PC-9 (cell line): ENCODE measurements at regions not wholly inside any gene's neighbourhood (a gene's known extent, or its start where the extent isn't known, plus 50 kb on each side); places are given as distances from the start of the nearest gene placed in this dataset.

Source experiments
- BruUV-seq: library from RNA; stranded (reverse); fragments of 400-500 nt; replicated peaks from 2 replicates; lab custom pipeline; 2021; lab: Mats Ljungman, UMichigan
- CTCF ChIA-PET: fragments of 300-600 bp; sonication (Branson Sonifier 250); formaldehyde crosslinking; loops from one replicate; lab custom pipeline; 2022; ENCODE audit warnings: antibody characterized with exemption; lab: Charles Lee
- POLR2A ChIA-PET: fragments of 300-600 bp; sonication (Branson Sonifier 250); formaldehyde crosslinking; loops from one replicate; lab custom pipeline; 2022; ENCODE audit warnings: antibody characterized with exemption; ENCODE audit not compliant: unreplicated experiment; lab: Charles Lee
- DNase-seq, 2 experiments: peaks; one replicate each; pipeline versions ENCODE4 v3.0.0 to v3.0.0-alpha.2; 2015 to 2022; ENCODE audit warnings: mixed read lengths in 1 of 2
- H2AFZ ChIP-seq: fragments of 200-600 bp; sonication (generic); 2 replicates; pipeline ENCODE4 v1.8.1; 2017; ENCODE audit warnings: antibody characterized with exemption
- H3F3A ChIP-seq: fragments of 200-600 bp; sonication (generic); 2 replicates; pipeline ENCODE4 v1.8.1; 2017; ENCODE audit warnings: antibody characterized with exemption, mild to moderate bottlenecking, low read depth; ENCODE audit not compliant: insufficient read depth
- H3K27ac ChIP-seq: fragments of 200-600 bp; sonication (generic); 2 replicates; pipeline ENCODE4 v1.6.1; 2016; ENCODE audit warnings: mixed run types
- H3K27me3 ChIP-seq: fragments of 200-600 bp; sonication (generic); 2 replicates; pipeline ENCODE4 v1.6.1; 2016; ENCODE audit warnings: low read depth, mixed run types; ENCODE audit not compliant: insufficient read depth
- H3K36me3 ChIP-seq: fragments of 200-600 bp; sonication (generic); 2 replicates; pipeline ENCODE4 v1.6.1; 2016; ENCODE audit warnings: low read depth, mixed run types
- H3K4me1 ChIP-seq: fragments of 200-600 bp; sonication (generic); replicated peaks from 2 replicates; pipeline ENCODE4 v1.6.1; 2016; ENCODE audit warnings: mixed run types; ENCODE audit not compliant: insufficient read depth
- H3K4me2 ChIP-seq: fragments of 200-600 bp; sonication (generic); 2 replicates; pipeline ENCODE4 v1.6.1; 2017; ENCODE audit warnings: mixed run types
- H3K4me3 ChIP-seq: fragments of 200-600 bp; sonication (generic); 2 replicates; pipeline ENCODE4 v1.6.1; 2016; ENCODE audit warnings: mixed run types
- H3K79me2 ChIP-seq: fragments of 200-600 bp; sonication (generic); 2 replicates; pipeline ENCODE4 v1.6.1; 2017; ENCODE audit warnings: low read depth, mixed run types
- H3K9me2 ChIP-seq: fragments of 200-600 bp; sonication (generic); 2 replicates; pipeline ENCODE4 v1.8.1; 2017; ENCODE audit warnings: mild to moderate bottlenecking; ENCODE audit not compliant: insufficient read depth
- H3K9me3 ChIP-seq: fragments of 200-600 bp; sonication (generic); 2 replicates; pipeline ENCODE4 v1.8.1; 2016; ENCODE audit warnings: low read depth; ENCODE audit not compliant: insufficient read depth
- H4K20me1 ChIP-seq: fragments of 200-600 bp; sonication (generic); 2 replicates; pipeline ENCODE4 v1.8.1; 2017; ENCODE audit not compliant: insufficient read depth
- EZH2 ChIP-seq: fragments of 200-600 bp; sonication (generic); IDR thresholded peaks from 2 replicates; pipeline ENCODE4 v1.8.0; 2017; ENCODE audit warnings: antibody characterized with exemption, low read depth
- intact Hi-C: fragments of 100-400 bp; cut with micrococcal nuclease; formaldehyde crosslinking; loops from one replicate; pipeline ENCODE4 v1.10.0; 2022; ENCODE audit not compliant: unreplicated experiment
- TF ChIP-seq, protein P1 (sequence below): fragments of 200-600 bp; sonication (generic); conservative IDR thresholded peaks from 2 replicates; pipeline ENCODE4 v1.6.1; 2017; ENCODE audit warnings: mixed run types, antibody characterized with exemption, mild to moderate bottlenecking, moderate library complexity

DNA sequence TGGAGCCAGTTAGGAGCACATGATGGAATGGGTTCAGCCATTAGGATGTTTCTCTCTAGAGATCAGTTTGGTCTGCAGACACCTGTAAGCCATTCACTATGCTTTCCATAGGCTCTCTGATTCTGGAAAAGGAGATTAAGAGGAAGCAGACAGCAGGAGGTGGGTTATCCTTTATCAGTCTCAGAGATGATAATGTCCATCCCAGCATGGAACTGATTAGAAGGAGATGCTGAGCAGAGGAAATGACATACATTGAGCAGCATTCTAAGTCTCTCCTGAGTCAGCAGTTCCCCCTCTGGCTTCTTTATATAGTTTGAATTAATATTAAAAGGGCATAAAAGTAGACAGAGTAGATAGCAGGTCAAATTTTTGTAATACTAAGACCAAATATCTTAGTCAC, 591.1 kb downstream of the GBE1 start:
- H3K9me2 ChIP-seq, result no peaks in the 10 kb centered on the region
- ChIA-PET CTCF (no interaction called here), POLR2A (no interaction called here)
- H3K4me1 ChIP-seq, result no peaks in the 10 kb centered on the region
- no peak overlapping the region for H2AFZ ChIP-seq
- H3K4me2 ChIP-seq, result no peak overlapping the region
- H3K36me3 ChIP-seq, result no peaks in the 10 kb centered on the region
- H3F3A ChIP-seq, result no peaks in the 10 kb centered on the region
- no peaks in the 10 kb centered on the region for H3K27me3 ChIP-seq
- H3K9me3 ChIP-seq, result no peaks in the 10 kb centered on the region
- no peak for DNase-seq
- H3K4me3 ChIP-seq, result no peak overlapping the region
- intact Hi-C loops, result no loop called here
- H3K27ac ChIP-seq, result no peak overlapping the region
- H3K79me2 ChIP-seq, result no peaks in the 10 kb centered on the region
- H4K20me1 ChIP-seq, result no peaks in the 10 kb centered on the region
- BruUV-seq, result no TSS peak
- TF ChIP-seq, protein P1, sequence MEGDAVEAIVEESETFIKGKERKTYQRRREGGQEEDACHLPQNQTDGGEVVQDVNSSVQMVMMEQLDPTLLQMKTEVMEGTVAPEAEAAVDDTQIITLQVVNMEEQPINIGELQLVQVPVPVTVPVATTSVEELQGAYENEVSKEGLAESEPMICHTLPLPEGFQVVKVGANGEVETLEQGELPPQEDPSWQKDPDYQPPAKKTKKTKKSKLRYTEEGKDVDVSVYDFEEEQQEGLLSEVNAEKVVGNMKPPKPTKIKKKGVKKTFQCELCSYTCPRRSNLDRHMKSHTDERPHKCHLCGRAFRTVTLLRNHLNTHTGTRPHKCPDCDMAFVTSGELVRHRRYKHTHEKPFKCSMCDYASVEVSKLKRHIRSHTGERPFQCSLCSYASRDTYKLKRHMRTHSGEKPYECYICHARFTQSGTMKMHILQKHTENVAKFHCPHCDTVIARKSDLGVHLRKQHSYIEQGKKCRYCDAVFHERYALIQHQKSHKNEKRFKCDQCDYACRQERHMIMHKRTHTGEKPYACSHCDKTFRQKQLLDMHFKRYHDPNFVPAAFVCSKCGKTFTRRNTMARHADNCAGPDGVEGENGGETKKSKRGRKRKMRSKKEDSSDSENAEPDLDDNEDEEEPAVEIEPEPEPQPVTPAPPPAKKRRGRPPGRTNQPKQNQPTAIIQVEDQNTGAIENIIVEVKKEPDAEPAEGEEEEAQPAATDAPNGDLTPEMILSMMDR, result no peak
- TF ChIP-seq EZH2, result no peak

DNA sequence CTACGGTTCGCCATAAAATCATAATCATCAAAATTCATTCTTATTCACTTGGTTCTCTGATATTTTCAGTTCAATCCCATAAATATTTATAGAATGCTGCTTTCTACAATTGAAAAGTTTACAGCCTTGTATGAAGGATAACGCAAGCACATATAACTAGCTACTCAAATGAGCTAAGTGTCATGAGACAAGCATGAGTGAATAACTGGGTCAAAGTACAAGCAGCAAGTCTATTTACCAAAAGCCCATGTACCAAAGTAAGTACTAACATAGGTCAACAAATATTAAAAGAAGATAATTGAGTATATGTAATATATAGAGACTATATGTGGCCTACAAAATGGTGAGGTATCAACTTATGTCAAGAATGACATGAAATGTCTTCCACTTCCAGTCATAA, 596.6 kb downstream of the GBE1 start:
- H3K27ac ChIP-seq, result no peak overlapping the region
- no peaks in the 10 kb centered on the region for H3K4me1 ChIP-seq
- H3K79me2 ChIP-seq, result no peaks in the 10 kb centered on the region
- no peak overlapping the region for H2AFZ ChIP-seq
- TF ChIP-seq, protein P1, result no peak
- no peak for TF ChIP-seq EZH2
- H3F3A ChIP-seq, result no peaks in the 10 kb centered on the region
- H3K9me3 ChIP-seq, result no peaks in the 10 kb centered on the region
- no peaks in the 10 kb centered on the region for H3K27me3 ChIP-seq
- H3K36me3 ChIP-seq, result no peaks in the 10 kb centered on the region
- H3K4me2 ChIP-seq, result no peak overlapping the region
- H3K9me2 ChIP-seq, result no peaks in the 10 kb centered on the region
- intact Hi-C loops, result no loop called here
- ChIA-PET CTCF (no interaction called here), POLR2A (no interaction called here)
- BruUV-seq, result no TSS peak
- H3K4me3 ChIP-seq, result no peak overlapping the region
- no peak for DNase-seq
- no peaks in the 10 kb centered on the region for H4K20me1 ChIP-seq

DNA sequence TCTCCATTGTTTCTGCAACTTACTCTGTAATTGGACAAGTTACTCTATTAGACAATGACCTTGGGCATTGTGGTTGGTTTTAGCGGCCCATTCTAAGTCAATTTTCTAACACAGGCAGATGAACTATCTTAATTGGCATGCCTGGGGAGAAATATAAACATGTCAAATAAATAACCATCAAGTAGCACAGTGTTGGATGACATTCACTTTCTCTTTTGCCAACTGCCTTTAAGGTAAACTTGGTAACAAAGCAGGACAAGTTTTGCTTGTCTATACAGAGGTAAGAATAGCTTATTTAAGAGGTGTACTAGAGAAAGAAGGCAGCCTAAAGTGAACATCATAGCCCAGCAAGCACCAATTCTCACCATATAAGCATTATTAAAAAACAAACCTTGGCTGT, 599.6 kb downstream of the GBE1 start:
- Histone ChIP-seq H3K9me3 (no peaks in the 10 kb centered on the region), H3K4me2 (no peak overlapping the region), H4K20me1 (no peaks in the 10 kb centered on the region), H3K79me2 (no peaks in the 10 kb centered on the region), H3K27ac (no peak overlapping the region), H3K4me3 (no peak overlapping the region), H3F3A (no peaks in the 10 kb centered on the region), H3K36me3 (no peaks in the 10 kb centered on the region), H2AFZ (no peak overlapping the region), H3K27me3 (no peaks in the 10 kb centered on the region), H3K9me2 (no peaks in the 10 kb centered on the region), H3K4me1 (no peaks in the 10 kb centered on the region)
- CTCF ChIA-PET, result no interaction called here
- BruUV-seq, result no TSS peak
- intact Hi-C loops, result no loop called here
- TF ChIP-seq, protein P1, result no peak
- TF ChIP-seq EZH2, result no peak
- DNase-seq, result no peak
- POLR2A ChIA-PET, result no interaction called here
